HG03575 (cell line): ENCODE measurements at regions not wholly inside any gene's neighbourhood (a gene's known extent, or its start where the extent isn't known, plus 50 kb on each side); places are given as distances from the start of the nearest gene placed in this dataset.

Experiments
- ATAC-seq: cut with Tn5 transposase; IDR thresholded peaks from one replicate; pipeline ENCODE4 v1.9.1; 2021; ENCODE audit not compliant: unreplicated experiment, insufficient number of reproducible peaks, low FRiP score; ENCODE audit errors: extremely low read depth

GRCh38 chr15:93491291-93491690 is 402.3 kb upstream of the RGMA start:
- no peak for ATAC-seq

GRCh38 chr15:93488296-93488713 is 399.3 kb upstream of the RGMA start:
- ATAC-seq, result no peak

GRCh38 chr15:93486407-93487117 is 397.6 kb upstream of the RGMA start:
- no peak for ATAC-seq

GRCh38 chr15:93485438-93486327 is 396.7 kb upstream of the RGMA start:
- ATAC-seq, result no peak

GRCh38 chr15:93483923-93484322 is 394.9 kb upstream of the RGMA start:
- no peak for ATAC-seq

- ATAC-seq, result no peak
Measured at GRCh38 chr15:93482731-93483130, 393.7 kb upstream of the RGMA start.

- no peak for ATAC-seq
Measured at GRCh38 chr15:93479715-93480114, 390.7 kb upstream of the RGMA start.

- no peak for ATAC-seq
Measured at GRCh38 chr15:93478947-93479346, 389.9 kb upstream of the RGMA start.

GRCh38 chr15:93477721-93478120 is 388.7 kb upstream of the RGMA start:
- ATAC-seq, result no peak

- no peak for ATAC-seq
Measured at GRCh38 chr15:93477188-93477587, 388.2 kb upstream of the RGMA start.

GRCh38 chr15:93476491-93477177 is 387.6 kb upstream of the RGMA start:
- ATAC-seq, result no peak

- no peak for ATAC-seq
Measured at GRCh38 chr15:93474728-93475127, 385.7 kb upstream of the RGMA start.

GRCh38 chr15:93469994-93470393 is 381.0 kb upstream of the RGMA start:
- no peak for ATAC-seq

- no peak for ATAC-seq
Measured at GRCh38 chr15:93467337-93467736, 378.3 kb upstream of the RGMA start.

- no peak for ATAC-seq
Measured at GRCh38 chr15:93466380-93466779, 377.4 kb upstream of the RGMA start.

GRCh38 chr15:93462690-93463089 is 373.7 kb upstream of the RGMA start:
- ATAC-seq, result no peak

GRCh38 chr15:93460717-93461116 is 371.7 kb upstream of the RGMA start:
- ATAC-seq, result peak; percentile 48

GRCh38 chr15:93459396-93459795 is 370.4 kb upstream of the RGMA start:
- no peak for ATAC-seq

GRCh38 chr15:93458597-93458996 is 369.6 kb upstream of the RGMA start:
- no peak for ATAC-seq

- ATAC-seq, result no peak
Measured at GRCh38 chr15:93454788-93455187, 365.8 kb upstream of the RGMA start.
